ENCODE measurements at regions not wholly inside any gene's neighbourhood (a gene's known extent, or its start where the extent isn't known, plus 50 kb on each side); places are given as distances from the start of the nearest gene placed in this dataset.
A peak's percentile ranks its signal among the peaks of the same experiment; 100 is the strongest.

DNA sequence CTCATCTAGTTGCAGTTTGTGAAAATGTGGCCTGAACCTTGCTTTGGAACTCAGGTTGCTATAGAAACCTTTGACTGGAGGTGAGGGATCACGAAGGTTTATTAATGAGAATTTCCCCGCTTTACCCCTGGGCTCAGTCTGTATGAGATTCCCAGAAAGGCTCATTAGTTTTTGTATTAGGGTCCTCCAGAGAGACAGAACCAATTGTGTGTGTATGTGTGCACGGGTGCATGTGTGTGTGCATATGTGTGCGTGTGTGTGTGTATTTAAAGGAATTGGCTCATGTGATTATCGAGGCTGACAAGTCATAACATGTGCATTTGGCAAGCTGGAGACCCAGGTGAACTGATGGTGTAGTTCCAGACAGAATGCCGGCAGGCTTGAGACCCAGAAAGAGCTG lies 113.8 kb upstream of the DLX2 start:
- Histone ChIP-seq H3K4me1 (ENCODE audit: control insufficient read depth in 3 of 3, insufficient read depth in 2 of 3, low read depth in 1 of 3, low read length in 2 of 3) (peaks cover 0 to 2% (median 0%) of the 10 kb centered on the region in 3 donors), H3K36me3 (ENCODE audit: control insufficient read depth in 3 of 3, insufficient read depth in 2 of 3, low read depth in 1 of 3, low read length in 3 of 3) (no peaks in the 10 kb centered on the region), H3K9me3 (ENCODE audit: control insufficient read depth in 2 of 2, insufficient read depth in 1 of 2, low read depth in 1 of 2, low read length in 1 of 2) (no peaks in the 10 kb centered on the region), H3K27me3 (ENCODE audit: control insufficient read depth in 3 of 3, insufficient read depth in 3 of 3, low read length in 3 of 3) (no peaks in the 10 kb centered on the region), H3K4me3 (ENCODE audit: low read depth in 1 of 3, low read length in 3 of 3) (no peak overlapping the region), H3K27ac (ENCODE audit: low read depth in 1 of 3, low read length in 2 of 3) (no peak overlapping the region)
- FAIRE-seq (no peak), DNase-seq (no peak)
- WGBS, 3 donors = 83 to 90% (median 88%) methylated on average over 6 of the region's 6 CpGs

DNA sequence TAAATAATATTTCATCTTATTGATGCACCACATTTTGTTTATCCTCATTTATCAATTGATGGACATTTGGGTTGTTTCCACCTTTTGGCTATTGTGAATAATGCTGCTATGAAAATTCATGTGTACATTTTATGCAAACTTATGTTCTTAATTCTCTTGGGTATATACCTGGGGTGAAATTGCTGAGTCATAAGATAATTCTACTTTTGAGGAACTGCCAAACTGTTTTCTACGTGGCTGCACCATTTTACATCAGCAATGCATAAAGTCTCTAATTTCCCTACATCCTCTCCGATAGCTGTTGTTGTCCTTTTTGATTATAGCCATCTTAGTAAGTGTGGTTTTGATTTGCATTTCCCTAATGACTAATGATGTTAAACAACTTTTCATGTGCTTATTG lies 116.5 kb upstream of the DLX2 start:
- Histone ChIP-seq H3K36me3 (ENCODE audit: control insufficient read depth in 3 of 3, insufficient read depth in 2 of 3, low read depth in 1 of 3, low read length in 3 of 3) (no peaks in the 10 kb centered on the region), H3K4me1 (ENCODE audit: control insufficient read depth in 3 of 3, insufficient read depth in 2 of 3, low read depth in 1 of 3, low read length in 2 of 3) (peaks cover 0 to 16% (median 4%) of the 10 kb centered on the region in 3 donors), H3K9me3 (ENCODE audit: control insufficient read depth in 2 of 2, insufficient read depth in 1 of 2, low read depth in 1 of 2, low read length in 1 of 2) (no peaks in the 10 kb centered on the region), H3K27me3 (ENCODE audit: control insufficient read depth in 3 of 3, insufficient read depth in 3 of 3, low read length in 3 of 3) (no peaks in the 10 kb centered on the region), H3K4me3 (ENCODE audit: low read depth in 1 of 3, low read length in 3 of 3) (no peak overlapping the region), H3K27ac (ENCODE audit: low read depth in 1 of 3, low read length in 2 of 3) (no peak overlapping the region)
- FAIRE-seq (no peak), DNase-seq (no peak)
- WGBS, 3 donors = 62 to 74% (median 70%) methylated on average over 2 of the region's 2 CpGs

DNA sequence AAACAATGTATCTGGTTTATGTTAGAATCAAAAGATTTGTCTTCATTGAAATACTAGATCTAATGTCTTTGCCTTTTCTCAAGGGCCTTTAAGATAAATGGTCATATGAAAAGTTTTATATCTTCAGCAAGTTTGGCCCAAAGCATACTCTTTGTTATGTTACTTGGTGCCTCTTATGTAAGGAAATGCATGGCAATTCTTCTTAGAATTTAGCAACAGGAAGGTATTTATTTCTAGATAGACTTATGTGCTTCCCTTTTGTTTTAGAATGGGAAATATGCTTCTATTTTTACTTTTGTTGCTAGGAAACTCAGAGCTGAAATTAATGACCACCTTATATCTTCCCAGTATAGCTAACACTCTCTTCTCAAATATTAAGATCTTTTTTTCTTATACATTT lies 117.4 kb upstream of the DLX2 start:
- Histone ChIP-seq H3K4me1 (ENCODE audit: control insufficient read depth in 3 of 3, insufficient read depth in 2 of 3, low read depth in 1 of 3, low read length in 2 of 3) (peaks cover 0 to 26% (median 4%) of the 10 kb centered on the region in 3 donors), H3K36me3 (ENCODE audit: control insufficient read depth in 3 of 3, insufficient read depth in 2 of 3, low read depth in 1 of 3, low read length in 3 of 3) (no peaks in the 10 kb centered on the region), H3K9me3 (ENCODE audit: control insufficient read depth in 2 of 2, insufficient read depth in 1 of 2, low read depth in 1 of 2, low read length in 1 of 2) (no peaks in the 10 kb centered on the region), H3K4me3 (ENCODE audit: low read depth in 1 of 3, low read length in 3 of 3) (no peak overlapping the region), H3K27ac (ENCODE audit: low read depth in 1 of 3, low read length in 2 of 3) (no peak overlapping the region), H3K27me3 (ENCODE audit: control insufficient read depth in 3 of 3, insufficient read depth in 3 of 3, low read length in 3 of 3) (no peaks in the 10 kb centered on the region)
- no peak for FAIRE-seq
- DNase-seq = no peak

DNA sequence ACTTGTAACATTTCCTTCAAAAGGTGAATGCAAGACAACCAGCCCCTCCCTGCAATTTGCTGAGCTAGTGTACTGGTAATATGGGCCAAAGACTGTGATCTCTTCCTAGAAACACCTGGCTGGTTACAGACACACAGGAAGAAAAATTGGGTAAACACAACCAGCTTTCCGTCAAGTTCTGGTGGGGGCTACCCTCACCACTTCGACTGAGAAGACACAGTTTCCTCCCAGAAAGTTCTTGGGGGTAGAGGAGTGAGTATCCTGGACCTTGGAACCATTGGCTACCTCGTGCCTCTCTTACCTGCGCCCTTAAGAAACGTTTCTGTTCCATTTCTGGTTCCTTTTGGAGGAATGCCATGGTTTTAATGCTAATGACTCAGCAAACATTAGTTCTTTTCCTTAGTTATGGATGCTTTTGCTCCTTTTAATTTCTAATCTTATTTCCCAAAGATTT lies 120.9 kb upstream of the DLX2 start:
- Histone ChIP-seq H3K4me1 (ENCODE audit: control insufficient read depth in 3 of 3, insufficient read depth in 2 of 3, low read depth in 1 of 3, low read length in 2 of 3) (peaks cover 2 to 51% (median 14%) of the 10 kb centered on the region in 3 donors), H3K27me3 (ENCODE audit: control insufficient read depth in 3 of 3, insufficient read depth in 3 of 3, low read length in 3 of 3) (no peaks in the 10 kb centered on the region), H3K9me3 (ENCODE audit: control insufficient read depth in 2 of 2, insufficient read depth in 1 of 2, low read depth in 1 of 2, low read length in 1 of 2) (no peaks in the 10 kb centered on the region), H3K4me3 (ENCODE audit: low read depth in 1 of 3, low read length in 3 of 3) (no peak overlapping the region), H3K36me3 (ENCODE audit: control insufficient read depth in 3 of 3, insufficient read depth in 2 of 3, low read depth in 1 of 3, low read length in 3 of 3) (no peaks in the 10 kb centered on the region), H3K27ac (ENCODE audit: low read depth in 1 of 3, low read length in 2 of 3) (peak overlapping the region in 2 of 3 donors; percentile 45 to 67)
- FAIRE-seq = no peak
- DNase-seq = peak; percentile 67 to 75
- 7 to 37% (median 24%) methylated on average over 5 of the region's 5 CpGs for WGBS, 3 donors

DNA sequence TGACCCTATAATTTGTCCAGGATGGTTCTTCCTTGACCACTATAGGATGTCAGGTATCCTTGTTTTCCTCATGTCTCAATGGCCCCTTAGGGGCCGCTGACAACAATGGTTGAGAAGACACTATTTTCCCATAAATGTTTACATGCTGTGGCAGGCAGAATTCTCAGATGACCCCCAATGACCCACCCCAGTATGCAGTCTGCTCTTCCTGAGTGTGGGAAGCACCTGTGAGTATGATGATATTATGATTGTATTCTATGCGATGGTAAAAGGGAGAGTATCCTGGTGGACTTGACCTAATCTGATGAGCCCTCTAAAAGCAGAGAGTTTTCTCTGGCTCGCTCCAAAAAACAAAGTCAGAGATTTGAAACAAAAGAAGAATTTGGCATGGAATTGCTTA lies 123.1 kb upstream of the DLX2 start:
- Histone ChIP-seq H3K27me3 (ENCODE audit: control insufficient read depth in 3 of 3, insufficient read depth in 3 of 3, low read length in 3 of 3) (no peaks in the 10 kb centered on the region), H3K4me1 (ENCODE audit: control insufficient read depth in 3 of 3, insufficient read depth in 2 of 3, low read depth in 1 of 3, low read length in 2 of 3) (peaks cover 2 to 67% (median 19%) of the 10 kb centered on the region in 3 donors), H3K36me3 (ENCODE audit: control insufficient read depth in 3 of 3, insufficient read depth in 2 of 3, low read depth in 1 of 3, low read length in 3 of 3) (no peaks in the 10 kb centered on the region), H3K27ac (ENCODE audit: low read depth in 1 of 3, low read length in 2 of 3) (peak overlapping the region; percentile 5 to 52 (median 21)), H3K9me3 (ENCODE audit: control insufficient read depth in 2 of 2, insufficient read depth in 1 of 2, low read depth in 1 of 2, low read length in 1 of 2) (no peaks in the 10 kb centered on the region), H3K4me3 (ENCODE audit: low read depth in 1 of 3, low read length in 3 of 3) (no peak overlapping the region)
- DNase-seq = peak in 1 of 2 donors; percentile 21
- no peak for FAIRE-seq
- 44 to 72% (median 62%) methylated on average over 3 of the region's 3 CpGs for WGBS, 3 donors

DNA sequence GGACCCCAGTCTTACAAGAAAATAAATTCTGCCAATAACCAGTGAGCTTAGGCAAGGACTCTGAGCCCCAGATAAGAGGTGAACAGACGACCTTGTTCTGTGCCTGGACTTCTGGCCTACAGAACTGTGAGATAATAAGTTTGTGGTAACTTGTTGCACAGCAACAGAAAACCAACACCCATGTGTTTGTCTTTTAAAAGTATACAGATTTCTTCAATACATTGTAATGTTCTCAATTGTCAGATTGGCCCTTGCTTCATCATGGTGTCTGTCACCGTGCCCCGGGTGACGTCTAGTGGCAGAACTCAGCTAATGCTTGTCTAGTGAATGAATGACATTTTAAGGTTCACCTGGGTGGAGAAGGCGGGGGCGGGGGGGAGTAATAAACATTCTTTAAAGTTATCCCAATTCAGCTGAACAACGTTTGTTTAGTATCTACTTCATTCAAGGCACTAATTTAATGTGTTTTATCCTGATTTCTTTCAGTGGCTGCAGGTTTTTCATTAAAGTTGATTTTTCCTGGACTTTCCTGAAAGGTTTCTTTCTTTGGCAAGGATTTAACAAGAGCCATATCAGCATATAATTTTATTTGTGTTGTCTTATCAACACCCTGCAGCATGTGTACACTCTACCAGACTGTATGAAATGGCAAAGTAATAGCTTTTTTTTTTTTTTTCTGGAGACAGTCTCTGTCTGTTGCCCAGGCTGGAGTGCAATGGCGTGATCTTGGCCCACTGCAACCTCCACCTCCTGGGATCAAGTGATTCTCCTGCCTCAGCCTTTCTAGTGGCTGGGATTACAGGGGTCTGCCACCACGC lies 123.8 kb upstream of the DLX2 start:
- peak; percentile 87 to 95 for DNase-seq
- H3K4me1 ChIP-seq (ENCODE audit: control insufficient read depth in 3 of 3, insufficient read depth in 2 of 3, low read depth in 1 of 3, low read length in 2 of 3) = peaks cover 2 to 68% (median 19%) of the 10 kb centered on the region in 3 donors
- no peaks in the 10 kb centered on the region for H3K27me3 ChIP-seq (ENCODE audit: control insufficient read depth in 3 of 3, insufficient read depth in 3 of 3, low read length in 3 of 3)
- no peaks in the 10 kb centered on the region for H3K36me3 ChIP-seq (ENCODE audit: control insufficient read depth in 3 of 3, insufficient read depth in 2 of 3, low read depth in 1 of 3, low read length in 3 of 3)
- H3K27ac ChIP-seq (ENCODE audit: low read depth in 1 of 3, low read length in 2 of 3) = peak overlapping the region in 2 of 3 donors; percentile 21 to 52
- 29 to 59% (median 36%) methylated on average over 9 of the region's 9 CpGs for WGBS, 3 donors
- no peak for FAIRE-seq
- no peak overlapping the region for H3K4me3 ChIP-seq (ENCODE audit: low read depth in 1 of 3, low read length in 3 of 3)
- no peaks in the 10 kb centered on the region for H3K9me3 ChIP-seq (ENCODE audit: control insufficient read depth in 2 of 2, insufficient read depth in 1 of 2, low read depth in 1 of 2, low read length in 1 of 2)

DNA sequence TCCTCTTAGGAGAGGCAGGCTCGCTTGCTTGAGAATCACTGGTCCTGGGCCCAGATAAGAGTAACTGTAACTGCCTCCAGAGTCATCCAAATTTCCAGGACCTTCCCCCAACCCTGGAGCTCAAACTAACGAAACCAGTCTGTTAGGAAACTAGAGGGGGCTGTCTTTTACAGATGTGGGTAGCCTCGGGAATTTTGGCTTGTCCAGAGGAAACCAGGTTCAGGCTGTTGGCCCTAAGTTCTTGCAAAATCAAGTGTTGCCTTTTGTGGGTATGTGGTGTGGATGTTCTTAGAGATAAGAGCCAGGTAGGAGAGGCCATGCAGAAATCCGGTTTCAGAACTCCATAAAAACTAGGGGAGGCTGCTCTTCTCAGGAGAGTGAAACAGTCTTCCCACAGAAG lies 125.0 kb upstream of the DLX2 start:
- Histone ChIP-seq H3K9me3 (ENCODE audit: control insufficient read depth in 2 of 2, insufficient read depth in 1 of 2, low read depth in 1 of 2, low read length in 1 of 2) (no peaks in the 10 kb centered on the region), H3K36me3 (ENCODE audit: control insufficient read depth in 3 of 3, insufficient read depth in 2 of 3, low read depth in 1 of 3, low read length in 3 of 3) (no peaks in the 10 kb centered on the region), H3K4me3 (ENCODE audit: low read depth in 1 of 3, low read length in 3 of 3) (no peak overlapping the region), H3K27ac (ENCODE audit: low read depth in 1 of 3, low read length in 2 of 3) (no peak overlapping the region), H3K27me3 (ENCODE audit: control insufficient read depth in 3 of 3, insufficient read depth in 3 of 3, low read length in 3 of 3) (no peaks in the 10 kb centered on the region), H3K4me1 (ENCODE audit: control insufficient read depth in 3 of 3, insufficient read depth in 2 of 3, low read depth in 1 of 3, low read length in 2 of 3) (peaks cover 2 to 80% (median 19%) of the 10 kb centered on the region in 3 donors)
- 47 to 63% (median 52%) methylated on average over 4 of the region's 4 CpGs for WGBS, 3 donors
- DNase-seq (no peak), FAIRE-seq (no peak)

DNA sequence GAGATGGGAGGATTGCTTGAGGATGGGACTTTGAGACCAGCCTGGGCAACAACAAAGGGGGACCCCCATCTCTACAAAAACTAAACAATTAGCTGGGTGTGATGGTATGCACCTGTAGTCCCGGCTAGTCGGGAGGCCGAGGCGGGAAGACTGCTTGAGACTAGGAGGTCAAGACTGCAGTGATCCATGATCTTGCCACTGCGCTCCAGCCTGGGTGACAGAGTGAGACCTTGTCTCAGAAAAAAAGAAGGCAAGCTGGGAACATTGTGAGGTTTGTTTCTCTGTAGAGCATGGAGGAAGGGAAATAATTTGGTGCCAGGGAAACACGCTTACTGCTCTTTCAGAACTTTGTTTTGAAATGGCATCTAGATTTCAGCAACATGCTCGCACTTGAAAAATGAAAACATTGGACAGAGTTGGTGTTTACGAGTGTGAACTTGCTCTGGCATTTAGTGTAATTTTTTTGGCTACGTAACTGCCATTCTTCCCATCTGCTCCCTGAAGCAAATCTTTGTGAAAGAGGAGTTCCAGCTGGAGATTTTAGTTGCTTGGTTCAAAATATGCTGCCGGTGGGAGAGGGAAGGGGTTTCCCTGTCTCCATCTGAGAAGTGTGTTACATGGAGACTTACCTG lies 125.6 kb upstream of the DLX2 start:
- no peaks in the 10 kb centered on the region for H3K36me3 ChIP-seq (ENCODE audit: control insufficient read depth in 3 of 3, insufficient read depth in 2 of 3, low read depth in 1 of 3, low read length in 3 of 3)
- H3K4me1 ChIP-seq (ENCODE audit: control insufficient read depth in 3 of 3, insufficient read depth in 2 of 3, low read depth in 1 of 3, low read length in 2 of 3) = peaks cover 2 to 78% (median 21%) of the 10 kb centered on the region in 3 donors
- H3K27me3 ChIP-seq (ENCODE audit: control insufficient read depth in 3 of 3, insufficient read depth in 3 of 3, low read length in 3 of 3) = no peaks in the 10 kb centered on the region
- no peak for DNase-seq
- no peaks in the 10 kb centered on the region for H3K9me3 ChIP-seq (ENCODE audit: control insufficient read depth in 2 of 2, insufficient read depth in 1 of 2, low read depth in 1 of 2, low read length in 1 of 2)
- no peak for FAIRE-seq
- H3K4me3 ChIP-seq (ENCODE audit: low read depth in 1 of 3, low read length in 3 of 3) = no peak overlapping the region
- H3K27ac ChIP-seq (ENCODE audit: low read depth in 1 of 3, low read length in 2 of 3) = peak overlapping the region in 1 of 3 donors; percentile 18
- 67 to 90% (median 85%) methylated on average over 10 of the region's 10 CpGs for WGBS, 3 donors

All from small intestine (tissue), 7 donors.